GM19023 (cell line): ENCODE measurements at regions not wholly inside any gene's neighbourhood (a gene's known extent, or its start where the extent isn't known, plus 50 kb on each side); places are given as distances from the start of the nearest gene placed in this dataset.

ENCODE experiments used
- ATAC-seq: cut with Tn5 transposase; IDR thresholded peaks from one replicate; pipeline ENCODE4 v1.9.1; 2021; ENCODE audit warnings: mild to moderate bottlenecking, moderate library complexity; ENCODE audit not compliant: unreplicated experiment

DNA sequence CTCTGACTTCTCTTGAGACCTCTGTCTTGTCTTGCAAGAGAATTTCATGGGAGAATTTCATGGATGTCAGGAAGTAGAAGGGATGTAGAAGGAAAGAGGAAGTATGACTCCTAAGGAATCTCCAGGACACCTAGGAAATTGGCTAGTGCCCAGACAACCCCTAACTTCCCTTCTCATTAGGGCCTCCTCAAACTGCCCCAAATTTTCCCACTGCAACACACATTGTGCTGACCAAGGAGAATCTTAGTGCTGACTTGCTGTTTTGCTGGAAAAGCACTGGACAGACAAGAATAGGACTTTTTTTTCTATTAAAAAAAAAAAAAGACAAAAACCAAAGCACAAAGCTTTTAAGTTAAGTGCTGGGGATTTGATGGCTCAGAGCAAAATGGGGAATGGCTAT is 236.1 kb upstream of the CADM1 start:
- ATAC-seq: no peak

DNA sequence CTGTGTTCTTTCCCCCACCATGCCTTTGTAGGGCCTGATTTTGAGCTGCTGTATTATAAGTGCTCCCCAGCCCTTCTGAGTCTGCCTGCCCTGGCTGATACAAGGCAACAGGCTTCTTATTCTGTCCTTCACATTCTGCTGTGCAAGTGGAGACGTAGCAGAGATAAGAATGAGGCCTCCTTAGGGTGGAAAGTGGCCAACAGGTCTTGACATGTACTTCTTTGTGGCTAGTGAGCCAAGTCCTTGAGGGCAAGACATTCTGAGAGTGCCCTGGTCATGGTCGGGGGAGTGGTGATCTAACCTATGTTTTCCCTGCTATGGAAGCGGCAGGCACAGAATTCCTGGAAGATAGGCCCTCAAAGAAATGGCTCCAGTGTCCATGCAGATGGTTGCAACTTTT is 235.7 kb upstream of the CADM1 start:
- no peak for ATAC-seq

DNA sequence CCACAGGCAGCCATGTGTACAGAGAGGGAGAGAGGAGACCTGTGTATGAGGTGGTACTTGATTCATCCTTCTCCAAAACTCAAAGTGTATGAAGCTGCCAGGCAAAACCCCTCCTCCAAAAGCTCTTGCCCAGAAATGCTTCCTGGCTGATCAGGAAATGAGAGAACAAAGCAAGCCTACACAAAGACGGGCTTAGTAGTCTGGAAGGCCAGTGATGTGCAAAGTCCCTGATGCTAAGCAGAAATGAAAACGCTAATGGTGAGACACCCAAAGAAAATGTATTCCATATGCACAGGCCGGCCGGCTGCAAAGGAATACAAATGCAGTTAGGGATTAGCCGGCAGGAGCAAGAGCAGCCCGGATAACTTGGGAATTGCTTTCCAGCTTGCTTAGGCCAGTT is 234.9 kb upstream of the CADM1 start:
- no peak for ATAC-seq

- no peak for ATAC-seq
Measured at GRCh38 chr11:115737875-115738274, 233.7 kb upstream of the CADM1 start.

DNA sequence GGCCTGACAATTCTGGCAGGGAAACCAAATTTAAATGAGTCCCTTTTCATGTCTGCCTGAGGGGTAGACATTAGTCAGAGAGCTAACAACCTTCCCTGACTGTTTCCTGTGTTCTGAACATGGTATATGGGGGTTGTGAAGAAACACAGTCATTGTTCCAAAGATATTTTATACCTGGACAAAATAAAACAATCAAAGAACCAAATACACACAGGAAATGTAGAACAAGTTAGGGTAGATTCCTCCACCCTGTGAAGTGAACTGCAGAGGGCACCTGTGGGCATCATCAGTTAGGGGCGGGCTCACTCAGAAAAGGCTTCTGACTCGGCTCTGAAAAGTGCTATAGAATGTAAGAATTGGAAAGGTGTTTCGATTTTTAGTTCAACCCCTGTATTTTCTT is 231.9 kb upstream of the CADM1 start:
- no peak for ATAC-seq

- ATAC-seq: no peak
Measured at GRCh38 chr11:115724666-115725065, 220.5 kb upstream of the CADM1 start.

DNA sequence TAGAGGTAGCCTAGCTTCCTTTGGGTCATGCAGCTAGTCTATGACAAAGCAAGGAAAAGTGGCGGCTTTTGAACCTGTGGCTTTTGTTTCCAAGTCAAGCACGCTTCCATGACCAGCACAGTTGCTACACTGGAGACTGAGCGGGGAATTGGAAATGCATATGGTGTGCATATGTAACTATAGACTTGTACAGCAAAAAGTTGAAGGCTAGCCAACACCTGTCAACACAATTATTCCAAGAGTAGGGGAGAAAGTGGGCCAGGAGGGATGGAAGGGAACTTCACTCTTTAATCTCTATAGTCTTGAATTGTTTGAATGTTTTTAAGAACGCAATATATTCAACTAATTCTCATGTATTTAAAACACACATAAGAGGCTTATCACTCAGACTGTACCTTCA is 218.5 kb upstream of the CADM1 start:
- no peak for ATAC-seq

DNA sequence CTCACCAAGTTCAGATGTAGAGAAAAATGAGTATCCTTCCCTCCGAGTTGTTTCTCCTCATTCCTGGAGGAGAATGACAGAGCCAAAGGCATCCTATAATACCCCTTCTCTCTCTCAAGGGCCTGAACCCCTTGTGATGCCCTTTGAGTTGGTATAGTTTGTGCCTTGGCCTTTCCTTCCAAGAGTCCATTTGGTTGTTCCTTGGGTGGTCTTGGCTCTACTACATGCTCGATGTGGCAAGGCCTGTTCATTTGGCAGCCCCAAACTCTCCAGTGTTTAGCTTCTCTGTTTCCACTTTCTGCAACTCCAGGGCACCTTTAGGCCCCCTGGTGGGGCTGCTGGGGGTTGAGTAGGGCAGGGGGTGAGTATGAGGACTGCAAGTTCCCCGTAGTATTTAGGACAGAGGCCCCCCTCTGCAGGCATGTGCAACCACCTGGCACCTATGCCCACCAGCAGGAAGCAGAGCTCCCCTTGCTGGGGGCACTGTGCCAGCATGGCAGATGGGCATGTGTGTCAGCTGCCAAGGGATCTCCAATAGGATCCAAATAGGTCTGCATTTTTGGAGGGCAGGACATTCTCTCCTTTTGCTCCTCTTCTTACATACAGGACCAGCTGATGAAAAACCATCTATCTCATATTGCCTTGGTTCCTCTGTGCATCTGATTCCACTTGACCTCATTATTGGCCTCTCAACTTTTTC is 217.2 kb upstream of the CADM1 start:
- ATAC-seq: no peak

- ATAC-seq: no peak
Measured at GRCh38 chr11:115720602-115721245, 216.5 kb upstream of the CADM1 start.

- ATAC-seq: no peak
Measured at GRCh38 chr11:115718945-115719344, 214.7 kb upstream of the CADM1 start.

- ATAC-seq: no peak
Measured at GRCh38 chr11:115718106-115718505, 213.9 kb upstream of the CADM1 start.

- no peak for ATAC-seq
Measured at GRCh38 chr11:115716601-115717529, 212.7 kb upstream of the CADM1 start.

- ATAC-seq: no peak
Measured at GRCh38 chr11:115716080-115716479, 211.9 kb upstream of the CADM1 start.

DNA sequence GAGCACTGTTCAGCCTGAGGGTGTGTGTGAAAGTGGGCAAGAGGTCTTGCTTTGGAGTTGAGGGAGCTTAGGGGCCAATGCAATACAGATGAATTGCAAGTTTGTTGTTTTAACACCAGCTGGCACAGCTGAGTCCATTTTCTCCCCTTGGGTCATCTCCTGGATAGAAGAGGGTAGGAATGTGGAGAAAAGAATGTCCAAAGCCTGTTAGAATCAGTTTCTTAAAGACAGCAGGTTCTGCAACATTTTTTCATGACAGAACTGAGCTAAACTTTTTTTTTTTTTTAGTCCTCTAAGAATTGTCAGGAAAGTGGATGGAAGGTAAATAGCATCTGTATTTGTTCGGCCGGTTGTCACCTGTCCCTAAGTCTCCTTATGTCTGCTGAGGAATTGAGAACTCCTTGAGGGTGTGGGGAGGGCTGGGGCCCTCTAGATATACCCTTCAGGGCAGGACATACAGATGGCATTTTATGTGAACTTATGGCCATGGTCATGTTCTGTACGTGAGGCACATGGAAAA is 211.1 kb upstream of the CADM1 start:
- no peak for ATAC-seq

DNA sequence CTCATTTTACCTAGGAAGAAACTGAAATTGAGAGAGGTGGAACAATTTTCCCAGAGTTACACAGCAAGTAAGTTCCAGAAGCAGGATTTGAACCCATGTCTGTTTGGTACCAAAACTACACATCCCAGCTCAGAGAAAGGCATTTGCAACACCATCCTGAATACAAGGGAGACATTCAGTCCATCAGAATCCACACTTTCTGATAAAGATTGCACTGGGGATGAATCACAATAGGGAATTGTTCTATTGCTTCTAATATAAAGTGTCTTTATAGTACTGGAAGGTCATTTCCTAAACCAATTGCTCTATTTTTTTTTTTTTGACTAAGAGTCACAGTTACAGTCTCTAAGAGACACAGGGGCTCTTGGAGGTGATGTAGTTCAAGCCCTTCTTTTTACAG is 208.1 kb upstream of the CADM1 start:
- ATAC-seq: no peak

- ATAC-seq: no peak
Measured at GRCh38 chr11:115710980-115711379, 206.8 kb upstream of the CADM1 start.

GRCh38 chr11:115710426-115710825 is 206.2 kb upstream of the CADM1 start:
- no peak for ATAC-seq

- ATAC-seq: no peak
Measured at GRCh38 chr11:115709297-115709696, 205.1 kb upstream of the CADM1 start.

DNA sequence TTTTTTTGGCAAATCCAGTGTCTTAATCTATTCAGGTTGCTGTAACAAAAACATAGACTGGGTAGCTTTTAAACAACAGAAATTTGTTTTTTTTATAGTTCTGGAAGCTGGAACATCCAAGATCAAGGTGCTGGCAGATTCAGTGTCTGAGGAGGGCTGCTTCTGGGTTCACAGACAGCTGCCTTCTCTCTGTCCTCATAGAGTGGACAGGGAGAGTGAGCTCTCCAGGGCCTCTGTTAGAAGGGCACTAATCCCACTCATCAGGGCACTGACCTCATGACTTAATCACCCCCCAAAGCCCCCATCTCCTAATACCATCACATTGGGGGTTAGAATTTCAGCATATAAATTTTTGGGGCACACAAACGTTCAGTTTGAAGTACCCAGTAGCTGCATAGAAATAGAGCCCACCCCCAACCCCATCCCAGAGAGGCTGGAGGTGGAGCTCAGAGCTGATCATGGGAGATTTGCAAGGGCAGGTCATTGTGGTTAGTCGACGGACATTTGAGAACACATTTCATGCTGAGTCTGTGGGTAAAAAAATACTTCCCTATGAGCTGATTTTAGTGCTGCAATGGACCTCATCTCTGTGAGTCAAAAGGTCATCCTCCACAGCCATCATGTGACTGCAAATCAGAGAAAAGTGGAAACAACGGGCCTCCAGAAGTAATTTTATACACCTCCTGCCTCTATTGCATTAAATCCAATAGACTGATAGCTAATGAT is 203.1 kb upstream of the CADM1 start:
- no peak for ATAC-seq

DNA sequence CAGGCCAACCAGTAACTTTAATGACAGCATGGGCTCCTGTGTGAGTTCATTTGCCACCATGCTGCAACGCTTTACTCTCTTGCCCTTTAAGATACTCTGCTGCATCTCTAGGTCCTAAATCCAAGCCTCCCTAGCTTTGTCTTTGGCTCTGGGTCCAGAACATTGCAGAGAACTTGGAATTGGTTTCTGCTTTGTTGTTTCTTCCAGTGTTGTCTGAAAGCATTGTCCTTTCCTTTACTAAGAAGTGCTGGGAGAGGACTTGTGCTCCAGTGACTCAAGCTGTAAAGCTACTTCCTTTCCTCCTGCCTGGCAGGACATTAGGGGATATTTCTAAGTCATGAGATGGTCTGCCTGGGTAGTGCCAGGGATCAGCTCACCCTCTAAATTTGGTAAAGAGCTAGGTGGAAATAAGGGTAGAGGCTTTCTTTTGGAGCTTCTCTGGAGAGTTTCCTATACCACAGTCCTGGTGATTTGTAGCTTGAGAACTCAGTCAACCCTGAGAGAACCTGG is 202.5 kb upstream of the CADM1 start:
- ATAC-seq: no peak

DNA sequence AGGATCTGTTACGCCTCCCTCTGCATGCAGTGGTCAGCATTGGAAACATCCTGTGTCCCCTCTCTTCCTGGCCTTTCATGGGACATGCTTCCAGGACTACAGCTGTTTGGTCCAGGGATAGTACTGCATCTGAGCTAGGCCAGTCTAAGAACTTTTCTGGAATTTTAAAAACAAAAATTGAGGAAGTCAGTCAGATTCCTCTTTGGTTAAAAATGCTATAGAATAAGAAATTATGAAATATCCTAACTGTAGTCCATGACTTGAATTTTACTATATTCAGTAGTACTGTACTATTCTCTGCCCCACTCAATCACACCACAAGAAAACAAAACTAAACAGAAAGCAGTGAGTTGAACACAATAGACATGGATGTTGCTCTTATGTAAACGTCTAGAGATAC is 201.0 kb upstream of the CADM1 start:
- no peak for ATAC-seq
